Duodenal mucosa (tissue), 2 donors: ENCODE measurements at regions not wholly inside any gene's neighbourhood (a gene's known extent, or its start where the extent isn't known, plus 50 kb on each side); places are given as distances from the start of the nearest gene placed in this dataset.
"Not testable (repeated sequence)": the region's sequence is repeated elsewhere in the genome, so short reads cannot be mapped to it uniquely, and the experiment has no call there.

Source experiments
- H3K27ac ChIP-seq: one replicate; pipeline ENCODE4 v1.7.0; 2013; ENCODE audit warnings: low read depth, low read length
- H3K27me3 ChIP-seq, 2 donors: one replicate each; pipeline ENCODE4 v1.7.0; 2013; ENCODE audit warnings: low read length in 2 of 2, control low read depth in 1 of 2; ENCODE audit not compliant: insufficient read depth in 2 of 2, control insufficient read depth in 1 of 2
- H3K36me3 ChIP-seq, 2 donors: one replicate each; pipeline ENCODE4 v1.7.0; 2013; ENCODE audit warnings: low read length in 2 of 2, control low read depth in 1 of 2; ENCODE audit not compliant: insufficient read depth in 2 of 2, control insufficient read depth in 1 of 2
- H3K4me1 ChIP-seq, 2 donors: one replicate each; pipeline ENCODE4 v1.7.0; 2013; ENCODE audit warnings: low read length in 2 of 2, control low read depth in 1 of 2; ENCODE audit not compliant: insufficient read depth in 2 of 2, control insufficient read depth in 1 of 2
- H3K4me3 ChIP-seq, 2 donors: one replicate each; pipeline ENCODE4 v1.7.0; 2013; ENCODE audit warnings: low read length in 2 of 2, low read depth in 1 of 2
- H3K9ac ChIP-seq, 2 donors: one replicate each; pipeline ENCODE4 v1.7.0; 2013; ENCODE audit warnings: low read length in 2 of 2, low read depth in 1 of 2
- H3K9me3 ChIP-seq, 2 donors: one replicate each; pipeline ENCODE4 v1.7.0; 2013; ENCODE audit warnings: low read length in 2 of 2, control low read depth in 1 of 2; ENCODE audit not compliant: control insufficient read depth in 1 of 2

DNA sequence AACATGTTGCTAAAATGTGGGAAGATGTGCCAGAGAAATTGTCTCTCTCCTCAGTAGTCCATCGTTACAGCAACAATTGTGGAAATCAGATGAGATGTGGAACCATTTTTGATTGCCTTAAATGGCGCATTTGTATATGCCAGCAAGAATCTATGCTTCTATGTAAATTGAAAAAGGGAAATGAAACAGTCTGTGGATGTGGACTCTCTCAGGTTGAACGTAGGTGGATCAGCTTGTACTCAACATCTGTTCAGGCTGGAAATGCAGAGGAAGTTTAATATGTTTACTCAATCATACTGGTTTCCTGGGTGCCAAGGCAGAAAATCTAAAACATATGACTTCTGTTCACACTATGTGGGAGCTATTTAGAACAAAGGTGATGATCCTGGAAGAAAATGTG is 490.7 kb upstream of the ZNF337 start:
- not testable (repeated sequence) for H3K27me3 ChIP-seq, H3K4me3 ChIP-seq, H3K27ac ChIP-seq, H3K4me1 ChIP-seq, H3K36me3 ChIP-seq, H3K9me3 ChIP-seq, H3K9ac ChIP-seq

DNA sequence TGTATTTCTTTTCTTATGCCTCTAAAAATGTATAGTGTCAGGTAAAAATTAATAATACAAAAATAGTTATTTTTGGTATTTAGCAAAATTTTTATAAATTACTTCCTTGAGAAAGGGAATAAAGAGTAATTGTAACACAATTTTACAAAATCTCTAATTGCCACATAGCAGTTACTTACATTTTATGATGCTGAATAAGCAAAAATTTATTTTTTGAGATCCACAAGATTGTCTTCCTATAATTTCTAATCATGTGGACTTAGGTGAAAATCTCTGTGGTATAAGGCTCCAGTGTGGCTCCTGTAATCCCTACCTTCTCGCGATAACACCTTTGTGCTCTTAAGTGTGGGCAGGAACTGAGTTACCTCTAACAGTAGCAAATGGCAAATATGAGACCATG is 487.1 kb upstream of the ZNF337 start:
- not testable (repeated sequence) for H3K4me3 ChIP-seq, H3K27ac ChIP-seq, H3K27me3 ChIP-seq, H3K4me1 ChIP-seq, H3K36me3 ChIP-seq, H3K9me3 ChIP-seq, H3K9ac ChIP-seq

DNA sequence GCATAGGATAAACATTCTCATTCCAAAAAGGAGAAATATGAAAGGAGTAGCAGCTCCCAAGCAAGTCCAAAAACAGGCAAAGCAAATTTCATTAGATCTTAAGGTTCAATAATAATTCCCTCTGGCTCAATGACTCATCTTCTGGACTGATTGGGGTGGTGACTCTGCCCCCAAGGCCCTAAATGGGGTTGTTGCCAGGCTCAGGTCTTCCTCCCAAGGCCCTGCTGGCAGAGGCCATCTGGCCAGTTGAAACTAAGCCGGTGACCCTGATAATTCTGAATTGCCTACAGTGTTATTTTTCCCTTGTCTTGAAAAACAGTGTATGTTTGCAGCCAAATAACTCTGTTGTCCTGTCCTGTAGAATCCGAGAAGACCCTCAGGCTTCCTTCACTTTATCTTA is 484.7 kb upstream of the ZNF337 start:
- not testable (repeated sequence) for H3K4me1 ChIP-seq, H3K9me3 ChIP-seq, H3K4me3 ChIP-seq, H3K27ac ChIP-seq, H3K27me3 ChIP-seq, H3K9ac ChIP-seq, H3K36me3 ChIP-seq

DNA sequence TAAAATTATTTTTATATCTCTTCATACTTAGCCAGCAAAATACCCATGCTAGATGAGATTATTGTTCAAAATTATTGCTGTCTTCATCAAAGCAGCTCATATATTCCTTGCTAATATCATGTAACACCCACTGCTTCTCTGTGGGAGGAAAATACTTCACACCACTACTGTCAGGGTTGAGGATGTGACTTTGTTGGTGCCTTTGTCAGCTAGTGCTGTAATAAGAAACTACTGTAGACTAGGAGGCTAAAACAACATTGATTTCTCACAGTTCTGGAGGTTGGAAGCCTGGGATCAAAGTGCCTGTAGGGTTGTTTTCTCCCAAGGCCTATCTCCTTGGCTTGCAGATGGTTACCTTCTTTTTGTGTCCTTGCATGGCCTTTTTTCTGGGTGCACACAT is 475.2 kb upstream of the ZNF337 start:
- H3K4me1 ChIP-seq, H3K4me3 ChIP-seq, H3K27ac ChIP-seq, H3K9me3 ChIP-seq, H3K36me3 ChIP-seq, H3K27me3 ChIP-seq, H3K9ac ChIP-seq: not testable (repeated sequence)

DNA sequence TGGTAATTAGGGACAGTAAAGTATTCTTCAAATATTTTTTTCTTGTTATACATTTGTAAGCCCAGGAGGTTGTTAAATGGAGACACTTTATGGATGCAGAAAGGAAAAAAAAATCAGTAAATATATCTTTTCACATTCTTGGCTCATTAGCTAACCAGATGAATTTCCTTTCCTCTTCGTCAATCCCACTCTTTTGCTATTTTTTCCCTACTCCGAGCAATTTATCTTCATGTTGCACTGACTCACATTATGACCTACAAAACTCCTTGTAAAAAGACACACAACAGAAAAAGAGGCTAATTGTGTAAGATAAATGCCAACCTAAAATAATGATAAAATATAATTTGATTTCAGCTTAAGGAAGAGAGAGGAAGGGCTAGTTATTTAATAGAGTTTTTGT is 472.9 kb upstream of the ZNF337 start:
- Histone ChIP-seq H3K9me3 (no peaks in the 10 kb centered on the region), H3K9ac (no peak overlapping the region), H3K36me3 (no peaks in the 10 kb centered on the region), H3K27me3 (no peaks in the 10 kb centered on the region), H3K4me3 (no peak overlapping the region), H3K4me1 (no peaks in the 10 kb centered on the region), H3K27ac (no peak overlapping the region)

DNA sequence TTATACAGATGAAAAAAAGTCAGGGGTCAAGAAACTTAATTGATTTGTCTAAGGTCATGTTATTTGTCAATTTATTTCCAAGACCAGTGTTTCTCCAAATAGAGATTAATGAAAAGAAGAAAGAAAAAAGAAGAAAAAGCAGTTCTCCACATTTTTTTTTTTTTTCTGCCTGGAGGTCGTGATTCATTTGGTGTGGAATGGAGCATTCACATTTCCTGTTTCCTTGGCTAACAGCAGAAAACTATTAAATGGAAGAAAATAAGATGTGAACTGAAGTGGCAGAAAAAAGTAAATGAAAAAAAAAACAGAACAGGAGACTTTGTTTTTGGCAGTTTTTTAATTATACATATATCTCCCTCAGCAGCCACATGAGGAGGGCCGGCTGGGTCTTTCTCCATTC is 470.8 kb upstream of the ZNF337 start:
- H3K27ac ChIP-seq = no peak overlapping the region
- no peaks in the 10 kb centered on the region for H3K36me3 ChIP-seq
- H3K4me3 ChIP-seq = no peak overlapping the region
- H3K4me1 ChIP-seq = no peaks in the 10 kb centered on the region
- H3K9ac ChIP-seq = no peak overlapping the region
- no peaks in the 10 kb centered on the region for H3K9me3 ChIP-seq
- H3K27me3 ChIP-seq = no peaks in the 10 kb centered on the region

DNA sequence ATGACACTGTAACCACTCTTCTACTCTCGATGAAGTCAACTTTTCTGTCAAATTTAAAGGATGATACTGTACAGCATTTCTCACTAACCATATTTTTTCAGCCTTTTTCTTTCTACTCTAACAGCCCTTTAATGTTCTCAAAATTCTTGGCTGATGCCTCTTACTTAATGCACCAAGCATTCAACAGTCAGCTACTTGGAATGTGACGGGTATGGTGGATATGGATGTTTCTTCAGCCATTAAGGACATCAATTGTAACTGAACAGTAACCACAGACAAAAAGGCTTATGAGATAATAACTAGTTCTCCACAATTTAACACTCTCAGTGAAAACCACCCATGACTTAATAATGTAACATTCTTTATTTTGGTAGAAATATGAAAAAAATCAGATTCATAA is 467.2 kb upstream of the ZNF337 start:
- Histone ChIP-seq H3K9ac (no peak overlapping the region), H3K9me3 (no peaks in the 10 kb centered on the region), H3K4me1 (no peaks in the 10 kb centered on the region), H3K27ac (no peak overlapping the region), H3K36me3 (no peaks in the 10 kb centered on the region), H3K4me3 (no peak overlapping the region), H3K27me3 (no peaks in the 10 kb centered on the region)

DNA sequence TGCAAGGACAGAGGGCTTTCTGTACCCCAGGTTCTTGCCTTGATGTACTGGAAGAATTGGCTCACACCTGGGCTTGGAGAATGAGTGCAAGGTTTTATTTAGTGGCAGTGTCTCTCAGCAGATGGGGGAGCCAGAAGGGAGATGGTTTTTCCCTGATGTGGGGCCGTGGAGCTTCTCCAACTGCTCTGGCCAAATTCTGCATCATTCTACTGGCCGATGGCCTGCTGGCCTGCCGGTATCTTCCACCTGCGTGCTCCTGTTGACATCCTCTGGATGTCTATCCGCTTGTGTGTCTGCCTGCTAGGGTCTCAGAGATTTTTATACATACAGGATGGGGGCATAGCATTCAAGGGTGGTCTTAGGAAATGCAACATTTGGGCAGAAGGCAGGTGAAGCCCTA is 466.5 kb upstream of the ZNF337 start:
- not testable (repeated sequence) for H3K27ac ChIP-seq, H3K27me3 ChIP-seq, H3K36me3 ChIP-seq

DNA sequence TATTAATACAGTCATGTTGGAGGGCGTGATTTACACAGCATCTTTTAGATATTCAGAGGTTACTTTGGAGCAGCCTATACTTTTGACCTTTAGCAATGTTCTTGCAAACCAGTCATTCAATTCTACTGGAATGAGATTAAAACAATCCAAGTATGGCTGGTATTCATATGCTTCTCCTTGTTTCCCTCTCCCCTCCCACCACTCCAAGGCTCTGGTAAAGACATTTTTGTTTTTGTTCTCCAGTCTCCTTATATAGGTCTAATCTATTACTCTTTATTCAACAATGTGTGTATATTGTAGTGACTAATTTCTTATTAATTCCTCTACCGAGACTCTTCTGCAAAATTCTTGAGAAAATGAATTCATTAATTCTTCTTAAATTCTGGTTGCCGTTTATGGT is 465.1 kb upstream of the ZNF337 start:
- H3K9ac ChIP-seq, H3K27me3 ChIP-seq, H3K9me3 ChIP-seq, H3K4me3 ChIP-seq, H3K27ac ChIP-seq, H3K36me3 ChIP-seq, H3K4me1 ChIP-seq: not testable (repeated sequence)

More for the DNA sequence above, 466.5 kb upstream of the ZNF337 start:
- not testable (repeated sequence) for H3K9ac ChIP-seq, H3K4me1 ChIP-seq, H3K9me3 ChIP-seq, H3K4me3 ChIP-seq

DNA sequence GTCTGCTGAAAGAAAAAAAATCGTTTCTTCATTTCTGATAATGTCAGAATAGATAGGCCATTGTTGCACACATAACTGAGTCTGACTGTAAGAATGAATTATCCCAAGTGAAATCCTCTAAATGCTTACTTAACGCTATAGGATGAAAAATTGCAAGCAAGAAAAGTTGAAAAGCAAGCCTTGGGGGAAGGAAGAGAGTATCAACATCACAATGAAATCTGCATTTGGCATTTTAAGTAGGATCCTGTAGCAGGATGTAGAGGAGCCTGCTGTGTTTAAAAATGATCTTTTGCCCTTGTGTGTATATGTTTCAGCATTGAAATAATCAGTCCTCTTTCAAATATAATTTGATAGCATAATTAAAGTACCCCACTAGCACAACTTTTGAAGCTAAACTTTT is 464.3 kb upstream of the ZNF337 start:
- H3K9ac ChIP-seq = not testable (repeated sequence)

DNA sequence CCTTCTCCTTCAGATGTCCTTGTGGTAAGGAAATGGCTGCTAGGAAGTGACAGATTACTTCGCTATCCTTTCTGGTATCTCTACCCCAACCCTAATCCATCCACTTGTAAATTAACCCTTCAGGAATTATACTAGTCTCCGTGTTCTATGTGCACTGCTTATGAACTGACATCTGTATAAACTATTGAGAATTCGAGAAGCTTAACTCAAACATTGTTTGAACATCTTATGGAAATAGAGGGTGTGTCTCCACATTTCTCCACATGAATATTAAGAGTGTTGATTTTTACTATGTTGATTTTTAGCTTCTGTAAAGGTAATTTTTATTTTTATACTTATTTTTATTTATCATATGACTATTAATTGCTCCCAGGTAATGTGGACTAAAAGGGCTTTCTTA is 457.6 kb upstream of the ZNF337 start:
- Histone ChIP-seq H3K9ac (no peak overlapping the region), H3K36me3 (no peaks in the 10 kb centered on the region)

More for the DNA sequence above, 464.3 kb upstream of the ZNF337 start:
- H3K27me3 ChIP-seq, H3K9me3 ChIP-seq, H3K4me3 ChIP-seq, H3K27ac ChIP-seq, H3K36me3 ChIP-seq, H3K4me1 ChIP-seq: not testable (repeated sequence)

More for the DNA sequence above, 457.6 kb upstream of the ZNF337 start:
- Histone ChIP-seq H3K4me3 (no peak overlapping the region), H3K27me3 (no peaks in the 10 kb centered on the region), H3K9me3 (no peaks in the 10 kb centered on the region), H3K27ac (no peak overlapping the region), H3K4me1 (no peaks in the 10 kb centered on the region)
